NCI-H1930 (cell line): ENCODE measurements at regions not wholly inside any gene's neighbourhood (a gene's known extent, or its start where the extent isn't known, plus 50 kb on each side); places are given as distances from the start of the nearest gene placed in this dataset.

ENCODE experiments used
- DNase-seq, 2 experiments: peaks; one replicate each; lab custom pipeline; 2025; lab: John Stamatoyannopoulos, UW

DNA sequence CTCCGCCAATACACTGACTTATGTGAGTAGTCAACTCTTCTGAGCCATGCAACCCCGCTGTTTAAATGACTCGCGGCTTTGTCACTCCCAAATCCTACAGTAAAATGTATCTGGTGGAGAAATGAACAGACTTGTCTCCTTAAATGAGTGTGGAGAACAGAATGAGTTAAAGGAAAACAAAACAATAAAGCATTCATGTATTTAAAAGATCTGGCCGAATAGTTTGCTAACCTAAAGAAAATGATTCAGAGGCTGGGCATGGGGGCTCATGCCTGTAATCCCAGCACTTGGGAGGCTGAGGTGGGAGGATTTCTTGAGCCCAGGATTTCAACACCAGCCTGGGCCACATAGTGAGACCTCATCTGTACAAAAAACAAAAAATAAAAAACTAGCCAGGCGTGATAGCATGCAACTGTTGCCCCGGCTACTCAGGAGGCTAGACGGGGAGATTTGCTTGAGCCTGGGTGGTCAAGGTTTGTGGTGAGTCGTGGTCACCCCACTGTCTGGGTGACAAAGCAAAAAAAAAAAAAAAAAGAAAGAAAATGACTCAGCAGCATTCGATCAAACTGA, 86.5 kb upstream of the PFKP start:
- no peak for DNase-seq

- DNase-seq, result no peak
Observed at GRCh38 chr10:2980116-2980515, 87.2 kb upstream of the PFKP start.

DNA sequence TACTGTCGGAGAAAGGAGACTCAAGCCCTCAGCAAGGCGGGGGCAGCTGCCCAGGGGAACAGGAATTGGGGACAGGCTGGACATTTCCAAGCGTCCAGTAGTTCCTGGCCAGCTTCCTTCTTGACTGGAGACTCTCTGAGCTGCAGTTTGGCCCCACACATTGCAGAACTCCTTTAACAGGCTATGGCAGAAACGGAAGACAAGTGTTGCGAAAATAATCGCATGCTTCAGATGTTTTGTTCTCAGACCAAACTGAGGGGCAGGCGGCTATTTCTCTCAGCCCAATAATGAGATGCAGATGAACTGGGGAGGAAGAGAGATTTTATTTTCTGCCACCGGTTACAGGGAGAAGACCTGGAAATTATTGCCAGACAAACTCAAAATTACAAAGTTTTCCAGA, 88.0 kb upstream of the PFKP start:
- DNase-seq, result no peak

GRCh38 chr10:2978574-2979273, 88.6 kb upstream of the PFKP start:
- no peak for DNase-seq

- peak; percentile 0 to 2 for DNase-seq
Observed at GRCh38 chr10:2978111-2978510, 89.2 kb upstream of the PFKP start.

GRCh38 chr10:2974503-2975207, 92.7 kb upstream of the PFKP start:
- DNase-seq, result no peak

DNA sequence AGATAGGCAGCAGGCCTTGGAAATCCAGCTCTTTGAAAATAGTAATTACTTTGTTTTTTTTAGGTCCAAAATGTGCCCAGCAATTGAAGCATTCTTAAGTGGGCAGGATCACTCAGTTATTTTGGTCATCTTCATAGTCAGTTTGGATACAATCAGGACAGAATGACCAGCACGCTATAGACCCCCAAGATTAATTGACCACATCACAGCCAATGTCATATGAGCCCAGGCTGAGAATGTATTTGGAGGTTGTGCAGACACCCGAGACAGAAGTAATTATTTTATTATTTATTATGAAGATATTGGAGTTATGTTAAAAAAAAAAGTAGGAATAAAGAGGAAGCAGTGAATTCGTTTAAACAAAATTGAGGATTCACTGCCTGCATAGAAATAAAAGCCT, 93.3 kb upstream of the PFKP start:
- DNase-seq, result no peak

GRCh38 chr10:2972810-2973209, 94.5 kb upstream of the PFKP start:
- DNase-seq, result no peak

GRCh38 chr10:2972216-2972615, 95.1 kb upstream of the PFKP start:
- DNase-seq, result no peak

DNA sequence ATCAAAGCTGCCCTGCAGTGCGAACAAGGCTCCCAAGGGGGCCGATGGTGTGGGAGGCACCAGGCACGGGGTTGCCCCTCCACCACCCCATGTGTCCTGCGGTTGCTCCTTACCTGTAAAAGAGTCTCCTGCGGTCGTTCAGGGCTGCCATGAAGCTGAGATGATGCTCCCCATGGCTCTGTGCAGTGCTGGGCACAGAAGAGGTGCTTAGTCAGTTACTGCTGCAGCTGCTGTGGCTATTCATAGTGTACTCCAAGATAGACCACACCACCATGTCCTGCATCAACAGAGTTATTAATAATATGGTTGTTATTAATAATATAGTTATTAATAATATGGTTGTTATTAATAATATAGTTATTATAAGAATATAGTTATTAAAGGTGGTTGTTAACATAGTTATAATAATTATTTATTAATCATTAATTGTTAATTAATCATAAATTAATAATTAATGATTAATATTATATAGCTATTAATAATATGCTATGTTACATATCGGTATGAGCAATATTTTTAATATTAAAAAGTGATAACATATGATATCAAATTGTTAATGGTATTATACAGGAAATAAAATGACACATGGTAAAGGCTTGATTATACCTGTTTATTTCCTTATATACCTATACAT, 97.0 kb upstream of the PFKP start:
- no peak for DNase-seq

DNA sequence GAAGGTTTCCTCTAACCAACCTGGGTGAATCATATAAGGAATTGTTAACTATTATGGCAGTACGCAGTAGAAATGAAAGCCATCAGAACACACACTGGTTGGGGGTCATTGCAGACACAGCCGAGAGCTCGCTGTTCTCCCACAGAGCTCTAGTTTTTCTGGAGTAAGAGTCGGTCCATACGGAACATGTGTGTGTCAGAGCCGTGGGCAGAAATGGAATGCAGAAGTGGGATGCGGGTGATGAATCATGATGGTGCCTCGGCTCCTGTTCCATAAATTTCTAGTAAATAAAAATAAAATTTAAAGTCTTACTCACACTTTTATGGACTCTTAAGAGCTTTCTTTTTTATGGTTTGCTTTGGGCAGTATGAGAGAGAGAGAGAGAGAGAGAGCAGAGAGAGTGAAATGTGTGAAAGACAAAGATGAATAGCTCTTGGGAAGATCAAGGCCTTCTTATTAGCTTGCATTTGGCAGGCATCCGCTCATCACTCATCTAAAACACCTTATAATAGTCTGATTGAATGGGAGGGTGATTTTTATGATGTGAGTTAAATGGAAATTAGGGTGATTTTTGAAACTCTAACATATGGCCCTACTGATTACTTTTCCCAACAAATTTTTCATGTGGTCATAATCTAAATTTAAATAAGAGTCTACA, 98.8 kb upstream of the PFKP start:
- DNase-seq, result no peak

DNA sequence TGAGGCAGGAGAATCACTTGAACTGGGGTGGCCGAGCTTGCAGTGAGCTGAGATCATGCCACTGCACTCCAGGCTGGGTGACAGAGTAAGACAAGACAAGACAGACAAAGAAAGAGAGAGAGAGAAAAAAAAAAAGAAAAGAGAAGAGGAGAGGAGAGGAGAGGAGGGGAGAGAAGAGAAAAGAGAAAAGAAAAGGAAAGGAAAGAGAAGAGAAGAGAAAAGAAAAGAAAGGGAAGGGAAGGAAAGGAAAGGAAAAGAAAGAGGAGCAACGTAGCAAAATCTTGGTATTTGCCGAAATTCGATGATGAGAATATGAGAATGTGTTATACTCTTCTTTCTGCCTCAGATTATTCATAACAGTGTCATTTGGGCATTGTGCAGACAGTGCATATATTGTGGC, 101.2 kb upstream of the PFKP start:
- no peak for DNase-seq

- DNase-seq, result no peak
Observed at GRCh38 chr10:2964632-2965296, 102.6 kb upstream of the PFKP start.

DNA sequence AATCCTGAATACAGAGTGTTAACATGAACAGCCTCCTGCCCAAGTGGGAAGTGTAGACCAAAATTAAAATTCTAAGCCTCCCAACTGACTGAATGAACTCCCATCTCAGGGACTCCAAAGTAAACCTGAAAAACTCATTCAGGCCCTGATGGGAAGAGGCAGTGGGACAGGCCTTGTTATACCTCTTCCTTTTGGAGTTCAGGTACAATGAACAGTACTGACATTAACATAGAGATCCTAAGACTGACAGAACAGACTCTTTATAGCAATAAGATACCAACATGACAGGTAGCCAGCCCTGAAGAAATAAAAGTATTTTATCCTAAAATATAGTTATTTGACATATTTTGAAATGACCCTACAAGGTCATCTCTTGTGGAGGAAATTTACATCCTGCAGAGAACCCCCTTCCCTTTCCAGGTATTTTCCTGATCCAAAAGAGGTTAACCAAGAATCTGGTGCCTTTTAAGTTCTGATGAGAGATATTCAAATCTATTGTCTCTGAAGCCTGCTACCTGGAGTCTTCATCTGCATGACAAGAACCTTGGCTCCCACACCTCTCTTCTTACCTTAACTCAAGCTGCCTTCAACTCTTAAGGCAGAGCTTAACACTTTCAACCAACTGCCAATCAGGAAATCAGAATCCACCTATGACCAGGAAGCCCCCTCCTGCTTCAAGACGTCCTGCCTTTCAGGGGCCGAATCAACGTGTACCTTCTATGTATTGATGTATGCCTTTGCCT, 103.3 kb upstream of the PFKP start:
- no peak for DNase-seq

DNA sequence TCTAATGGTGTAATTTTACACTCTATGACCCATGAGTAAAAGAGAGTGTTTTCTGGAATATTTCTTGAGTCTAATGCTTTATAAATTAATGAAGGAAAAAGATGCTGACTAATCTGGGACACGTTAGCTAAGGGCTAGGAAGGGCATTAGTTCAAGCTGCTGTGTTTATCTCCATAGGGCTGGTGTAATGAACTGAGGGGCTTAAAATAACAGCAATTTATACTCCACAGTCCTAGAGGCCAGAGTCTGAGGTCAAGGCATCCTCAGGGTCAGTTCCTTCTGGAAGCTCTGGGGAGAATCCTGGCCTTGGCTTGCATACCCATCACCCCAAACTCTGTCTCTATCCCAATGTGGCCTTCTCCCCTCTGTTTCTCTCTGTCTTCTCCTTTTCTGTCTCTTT, 105.2 kb upstream of the PFKP start:
- DNase-seq, result no peak

DNA sequence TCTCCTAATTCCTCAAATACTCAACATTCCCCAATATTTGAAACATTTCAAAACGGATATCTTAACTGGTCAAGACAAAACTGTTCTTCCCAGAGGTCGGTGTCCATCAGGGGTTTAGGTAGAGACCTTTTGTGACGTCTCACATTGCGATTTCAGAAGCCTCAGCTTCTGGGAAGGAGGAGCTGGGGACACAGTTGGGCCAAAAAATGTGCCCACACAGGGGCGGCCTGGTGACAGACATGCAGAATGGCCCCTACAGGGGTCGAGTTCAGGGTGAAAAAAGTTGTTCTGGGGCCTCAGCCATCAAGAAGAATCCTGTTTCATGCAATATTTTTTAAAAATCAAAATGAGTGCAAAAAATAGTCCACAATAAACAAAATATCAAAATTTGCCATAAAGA, 108.7 kb upstream of the PFKP start:
- no peak for DNase-seq

DNA sequence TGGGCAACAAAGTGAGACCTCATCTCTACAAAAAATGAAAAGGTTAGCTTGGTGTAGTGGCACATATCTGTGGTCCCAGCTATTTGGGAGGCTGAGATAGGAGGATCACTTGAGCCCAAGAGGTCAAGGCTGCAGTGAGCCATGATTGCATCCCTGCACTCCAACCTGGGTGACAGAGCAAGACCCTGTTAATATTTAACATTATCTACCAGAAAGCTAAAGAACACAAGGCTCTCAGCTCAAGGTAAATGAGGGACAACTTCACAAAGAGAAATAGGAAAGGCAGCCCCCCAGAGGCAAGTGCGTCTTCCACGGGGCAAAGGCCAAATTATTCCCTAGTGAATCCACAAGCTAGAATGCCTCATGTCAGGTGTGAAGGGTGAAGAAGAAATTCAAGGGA, 109.6 kb upstream of the PFKP start:
- no peak for DNase-seq

- no peak for DNase-seq
Observed at GRCh38 chr10:2955064-2955463, 112.3 kb upstream of the PFKP start.

DNA sequence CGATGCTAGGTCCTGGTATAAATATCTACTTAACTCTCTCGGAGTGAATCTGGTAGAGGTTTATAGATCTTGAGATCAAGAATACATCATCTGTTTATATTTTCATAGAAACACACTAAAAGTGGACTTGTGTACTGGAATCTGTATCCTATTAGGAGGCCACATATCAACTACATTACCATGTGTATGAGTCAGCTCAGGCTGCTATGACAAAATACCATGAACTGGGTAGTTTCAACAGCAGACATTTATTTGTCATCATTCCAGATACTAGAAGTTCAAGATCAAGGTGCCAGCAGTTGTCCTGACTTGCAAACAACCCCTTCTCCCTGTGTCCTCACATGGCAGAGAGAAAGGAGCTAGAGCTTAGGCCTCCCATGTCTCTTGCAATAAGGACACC, 113.9 kb upstream of the PFKP start:
- DNase-seq, result no peak

DNA sequence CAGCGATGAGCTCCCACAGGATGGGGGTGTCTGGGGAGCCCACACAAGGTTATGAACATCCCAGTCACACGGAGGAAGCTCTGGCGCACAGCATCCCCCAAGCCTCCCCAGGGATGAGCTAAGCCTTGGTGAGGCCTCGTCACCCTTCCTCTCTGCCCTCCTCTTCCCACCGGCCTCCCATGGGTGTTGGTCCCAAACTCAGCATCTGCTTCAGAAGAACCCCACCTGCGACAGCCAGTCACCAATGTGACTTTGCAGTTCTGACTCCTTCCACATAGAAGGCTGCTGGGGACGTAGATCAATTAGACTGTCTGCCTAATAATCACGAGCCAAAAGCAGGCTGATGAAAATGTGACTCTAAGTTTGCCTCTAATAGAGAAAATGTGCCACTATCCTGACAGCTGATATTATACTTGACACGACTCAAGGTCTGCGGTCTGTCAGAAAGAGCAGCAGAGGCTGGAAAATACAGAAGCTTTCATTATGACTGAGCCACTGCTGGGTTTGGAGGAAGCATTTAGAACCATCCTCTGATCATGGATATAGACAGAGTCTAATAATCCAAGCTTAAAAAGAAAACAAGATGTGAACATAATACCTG, 116.0 kb upstream of the PFKP start:
- DNase-seq, result no peak

GRCh38 chr10:2950546-2950945, 116.8 kb upstream of the PFKP start:
- DNase-seq, result no peak
